ENCODE measurements at regions not wholly inside any gene's neighbourhood (a gene's known extent, or its start where the extent isn't known, plus 50 kb on each side); places are given as distances from the start of the nearest gene placed in this dataset.

DNA sequence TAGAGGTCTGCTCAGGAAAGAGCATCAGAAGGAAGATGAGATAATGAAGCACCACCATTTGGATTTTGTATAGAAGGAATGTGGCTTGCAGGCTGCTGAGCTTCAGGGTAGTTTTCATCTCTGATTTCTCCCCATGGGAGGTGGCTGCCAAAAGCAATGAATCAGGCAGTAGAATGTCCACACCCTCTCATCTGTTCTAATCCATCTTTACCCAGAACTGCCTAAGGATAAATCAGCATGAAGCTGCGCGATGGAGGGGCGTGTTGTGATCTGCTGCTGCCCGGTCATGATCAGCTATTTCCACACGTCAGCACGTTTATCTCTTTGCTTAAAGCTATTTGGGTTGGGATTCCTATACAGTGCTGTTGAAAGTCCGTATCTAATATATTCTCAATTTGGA lies 295.4 kb downstream of the FOXA2 start:
- DNase-seq: no peak
- TF ChIP-seq, protein P1, sequence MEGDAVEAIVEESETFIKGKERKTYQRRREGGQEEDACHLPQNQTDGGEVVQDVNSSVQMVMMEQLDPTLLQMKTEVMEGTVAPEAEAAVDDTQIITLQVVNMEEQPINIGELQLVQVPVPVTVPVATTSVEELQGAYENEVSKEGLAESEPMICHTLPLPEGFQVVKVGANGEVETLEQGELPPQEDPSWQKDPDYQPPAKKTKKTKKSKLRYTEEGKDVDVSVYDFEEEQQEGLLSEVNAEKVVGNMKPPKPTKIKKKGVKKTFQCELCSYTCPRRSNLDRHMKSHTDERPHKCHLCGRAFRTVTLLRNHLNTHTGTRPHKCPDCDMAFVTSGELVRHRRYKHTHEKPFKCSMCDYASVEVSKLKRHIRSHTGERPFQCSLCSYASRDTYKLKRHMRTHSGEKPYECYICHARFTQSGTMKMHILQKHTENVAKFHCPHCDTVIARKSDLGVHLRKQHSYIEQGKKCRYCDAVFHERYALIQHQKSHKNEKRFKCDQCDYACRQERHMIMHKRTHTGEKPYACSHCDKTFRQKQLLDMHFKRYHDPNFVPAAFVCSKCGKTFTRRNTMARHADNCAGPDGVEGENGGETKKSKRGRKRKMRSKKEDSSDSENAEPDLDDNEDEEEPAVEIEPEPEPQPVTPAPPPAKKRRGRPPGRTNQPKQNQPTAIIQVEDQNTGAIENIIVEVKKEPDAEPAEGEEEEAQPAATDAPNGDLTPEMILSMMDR (IDR thresholded peaks at IDR 0.05): no peak
- TF ChIP-seq POLR2A (IDR thresholded peaks at IDR 0.05): no peak
- WGBS, 2 donors: 87 to 88% methylated on average over 7 of the region's 7 CpGs
- H3K27me3 ChIP-seq: no peaks in the 10 kb centered on the region
- no peaks in the 10 kb centered on the region for H3K9me3 ChIP-seq
- no peaks in the 10 kb centered on the region for H3K36me3 ChIP-seq
- no peak overlapping the region for H3K27ac ChIP-seq
- H3K4me3 ChIP-seq (replicated peaks in 1 of 3): no peak overlapping the region
- no peaks in the 10 kb centered on the region for H3K4me1 ChIP-seq
- intact Hi-C loops (cut with DNase I): no loop called here

DNA sequence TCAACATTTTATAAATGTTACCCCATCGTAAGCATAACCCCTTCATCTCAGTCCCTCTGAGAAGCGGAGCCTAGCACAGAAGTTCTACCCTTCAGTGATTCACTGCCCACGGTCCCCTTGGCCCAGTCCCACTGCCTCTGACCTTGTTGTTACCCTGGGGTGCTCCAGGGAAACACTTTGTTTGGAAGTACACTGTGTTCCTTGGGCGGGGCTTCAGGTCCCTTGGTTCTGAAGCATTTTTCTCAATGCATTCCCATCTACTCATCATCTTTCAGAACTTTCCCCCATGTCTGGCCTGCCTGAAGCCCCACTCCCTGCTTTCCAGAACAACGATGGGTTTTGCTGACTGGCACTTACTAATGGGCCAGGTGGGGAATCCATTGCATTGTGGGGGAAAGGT lies 296.2 kb downstream of the FOXA2 start:
- no peak overlapping the region for H3K4me3 ChIP-seq (replicated peaks in 1 of 3)
- H3K27ac ChIP-seq: no peak overlapping the region
- H3K27me3 ChIP-seq: no peaks in the 10 kb centered on the region
- intact Hi-C loops (cut with DNase I): no loop called here
- 83 to 87% methylated on average over 5 of the region's 5 CpGs for WGBS, 2 donors
- H3K4me1 ChIP-seq: no peaks in the 10 kb centered on the region
- TF ChIP-seq POLR2A (IDR thresholded peaks at IDR 0.05): no peak
- TF ChIP-seq, protein P1 (IDR thresholded peaks at IDR 0.05): no peak
- H3K9me3 ChIP-seq: no peaks in the 10 kb centered on the region
- no peaks in the 10 kb centered on the region for H3K36me3 ChIP-seq
- no peak for DNase-seq

DNA sequence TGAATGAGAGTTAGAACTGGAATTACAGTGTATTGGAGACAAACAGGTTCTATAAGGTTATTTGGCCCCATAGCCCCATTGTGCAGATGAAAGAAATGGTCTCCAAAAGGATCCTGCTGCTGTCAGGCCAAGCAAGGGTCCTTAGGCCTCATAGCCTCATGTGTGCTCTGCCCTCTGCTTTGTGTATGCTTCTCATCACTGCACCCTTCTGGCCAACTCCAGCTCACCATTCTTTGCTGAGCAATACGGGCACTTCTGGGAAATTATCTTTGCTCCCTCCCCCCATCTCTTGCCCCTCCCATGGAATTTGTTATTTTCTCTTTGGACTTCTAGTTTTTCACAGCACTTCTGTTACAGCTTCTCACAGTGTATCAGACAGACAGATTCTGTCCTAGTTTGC lies 298.8 kb downstream of the FOXA2 start:
- 31 to 39% methylated on average over 1 of the region's 1 CpG for WGBS, 2 donors
- TF ChIP-seq POLR2A (IDR thresholded peaks at IDR 0.05): no peak
- TF ChIP-seq, protein P1 (IDR thresholded peaks at IDR 0.05): no peak
- H3K27ac ChIP-seq: no peak overlapping the region
- no peaks in the 10 kb centered on the region for H3K4me1 ChIP-seq
- DNase-seq: no peak
- H3K27me3 ChIP-seq: no peaks in the 10 kb centered on the region
- no peak overlapping the region for H3K4me3 ChIP-seq (replicated peaks in 1 of 3)
- no peaks in the 10 kb centered on the region for H3K9me3 ChIP-seq
- no peaks in the 10 kb centered on the region for H3K36me3 ChIP-seq
- intact Hi-C loops (cut with DNase I): no loop called here

DNA sequence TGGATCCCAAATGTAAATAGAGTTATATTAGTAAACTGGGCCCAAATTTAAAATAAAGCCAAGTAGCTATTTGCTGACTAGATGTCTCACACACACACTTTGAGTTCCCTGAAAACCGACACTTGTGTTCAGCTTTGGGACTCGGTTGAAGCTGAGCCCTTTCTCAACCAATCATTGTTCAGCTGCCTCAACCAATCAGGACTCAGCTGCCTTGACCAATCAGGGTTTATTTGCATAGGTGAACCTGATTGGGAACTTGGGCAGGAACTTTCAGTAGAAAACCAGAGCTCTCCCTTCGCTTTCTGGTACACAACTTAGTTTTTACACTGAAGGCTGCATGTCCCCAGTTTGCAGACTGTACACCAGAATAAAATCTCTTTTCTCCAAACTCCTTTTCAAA lies 301.7 kb downstream of the FOXA2 start:
- no peak for TF ChIP-seq POLR2A (IDR thresholded peaks at IDR 0.05)
- TF ChIP-seq, protein P1 (IDR thresholded peaks at IDR 0.05): no peak
- 74 to 83% methylated on average over 3 of the region's 3 CpGs for whole genome bisulfite sequencing, 2 donors
- Histone ChIP-seq H3K9me3 (no peaks in the 10 kb centered on the region), H3K27ac (no peak overlapping the region), H3K27me3 (no peaks in the 10 kb centered on the region), H3K4me1 (no peaks in the 10 kb centered on the region), H3K4me3 (replicated peaks in 1 of 3) (no peak overlapping the region), H3K36me3 (no peaks in the 10 kb centered on the region)
- DNase-seq: no peak
- intact Hi-C loops (cut with DNase I): no loop called here

DNA sequence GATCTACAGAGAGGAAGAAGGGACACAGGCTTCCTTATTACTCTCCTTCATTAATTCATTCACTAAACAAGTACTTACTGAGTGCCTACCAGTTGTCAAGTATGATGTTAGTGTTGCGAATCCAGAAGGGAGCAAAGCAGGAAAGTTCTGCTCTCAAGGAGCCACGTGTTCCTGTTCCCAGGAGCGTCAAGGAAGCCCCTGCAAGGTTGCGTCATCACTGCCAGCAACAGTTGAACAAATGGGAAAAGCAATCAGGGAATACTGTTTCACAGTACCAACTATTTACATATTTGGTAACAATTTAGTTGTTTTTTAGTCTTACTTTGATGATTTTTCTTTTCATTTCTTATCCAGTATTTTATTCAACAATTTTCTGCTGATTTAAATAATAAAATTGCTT lies 310.0 kb downstream of the FOXA2 start:
- Histone ChIP-seq H3K9me3 (no peaks in the 10 kb centered on the region), H3K27ac (no peak overlapping the region), H3K4me1 (no peaks in the 10 kb centered on the region), H3K4me3 (replicated peaks in 1 of 3) (no peak overlapping the region), H3K27me3 (no peaks in the 10 kb centered on the region), H3K36me3 (no peaks in the 10 kb centered on the region)
- intact Hi-C loops (cut with DNase I): no loop called here
- 60 to 68% methylated on average over 4 of the region's 4 CpGs for WGBS, 2 donors
- TF ChIP-seq POLR2A (IDR thresholded peaks at IDR 0.05): no peak
- TF ChIP-seq, protein P1 (IDR thresholded peaks at IDR 0.05): no peak
- DNase-seq: no peak

Data from thyroid gland (tissue), 4 donors.